SK-MEL-5 (cell line): ENCODE measurements at regions not wholly inside any gene's neighbourhood (a gene's known extent, or its start where the extent isn't known, plus 50 kb on each side); places are given as distances from the start of the nearest gene placed in this dataset.
A peak's percentile ranks its signal among the peaks of the same experiment; 100 is the strongest.

Source experiments
- DNase-seq: peaks from one replicate; pipeline ENCODE4 v3.0.0-alpha.2; 2016; ENCODE audit warnings: low read depth, low spot score
- in situ Hi-C: cut with HindIII; loops from 2 replicates; pipeline ENCODE4 v1.10.0; 2016; ENCODE audit warnings: low sequenced_read_pairs, high pct_unique_total_duplicates, low pct_unique_long_range_greater_than_20kb

GRCh38 chr9:1721196-1721595 lies 294.0 kb upstream of the SMARCA2 start:
- in situ Hi-C loops = no loop called here
- no peak for DNase-seq

- DNase-seq = peak; percentile 52
- in situ Hi-C loops = no loop called here
Observed at GRCh38 chr9:1722404-1722803, 292.7 kb upstream of the SMARCA2 start.

- DNase-seq = no peak
- in situ Hi-C loops = no loop called here
Observed at GRCh38 chr9:1723522-1724015, 291.6 kb upstream of the SMARCA2 start.

- in situ Hi-C loops = no loop called here
- peak; percentile 53 for DNase-seq
Observed at GRCh38 chr9:1726993-1727759, 288.0 kb upstream of the SMARCA2 start.

- DNase-seq = no peak
- in situ Hi-C loops = no loop called here
Observed at GRCh38 chr9:1729631-1730030, 285.5 kb upstream of the SMARCA2 start.

- DNase-seq = peak; percentile 52
Observed at GRCh38 chr9:1732670-1733069, 282.5 kb upstream of the SMARCA2 start.

GRCh38 chr9:1738511-1739100 lies 276.5 kb upstream of the SMARCA2 start:
- no peak for DNase-seq
- in situ Hi-C loops = no loop called here

More at GRCh38 chr9:1732670-1733069, 282.5 kb upstream of the SMARCA2 start:
- in situ Hi-C loops = no loop called here

- in situ Hi-C loops = no loop called here
- no peak for DNase-seq
Observed at GRCh38 chr9:1743121-1743960, 271.8 kb upstream of the SMARCA2 start.

GRCh38 chr9:1745980-1746379 lies 269.2 kb upstream of the SMARCA2 start:
- in situ Hi-C loops = no loop called here
- DNase-seq = no peak

- DNase-seq = no peak
- in situ Hi-C loops = no loop called here
Observed at GRCh38 chr9:1747417-1747967, 267.7 kb upstream of the SMARCA2 start.

GRCh38 chr9:1748407-1748806 lies 266.7 kb upstream of the SMARCA2 start:
- in situ Hi-C loops = no loop called here
- no peak for DNase-seq

GRCh38 chr9:1757186-1757585 lies 258.0 kb upstream of the SMARCA2 start:
- DNase-seq = no peak
- in situ Hi-C loops = no loop called here

GRCh38 chr9:1759009-1759408 lies 256.1 kb upstream of the SMARCA2 start:
- peak; percentile 9 for DNase-seq
- in situ Hi-C loops = no loop called here

- no peak for DNase-seq
- in situ Hi-C loops = no loop called here
Observed at GRCh38 chr9:1759771-1760300, 255.3 kb upstream of the SMARCA2 start.

GRCh38 chr9:1761807-1762206 lies 253.3 kb upstream of the SMARCA2 start:
- peak; percentile 64 for DNase-seq
- in situ Hi-C loops = no loop called here

GRCh38 chr9:1766042-1766441 lies 249.1 kb upstream of the SMARCA2 start:
- no peak for DNase-seq
- in situ Hi-C loops = no loop called here

- no peak for DNase-seq
- in situ Hi-C loops = no loop called here
Observed at GRCh38 chr9:1768561-1768960, 246.6 kb upstream of the SMARCA2 start.
